Hepatocyte (in vitro differentiated cells): ENCODE measurements at regions not wholly inside any gene's neighbourhood (a gene's known extent, or its start where the extent isn't known, plus 50 kb on each side); places are given as distances from the start of the nearest gene placed in this dataset.

Experiments
- DNase-seq: peaks from one replicate; pipeline ENCODE4 v3.0.0-alpha.2; 2016; ENCODE audit warnings: low spot score
- H2AFZ ChIP-seq: fragments of 200-600 bp; sonication (generic); 2 replicates; pipeline ENCODE4 v1.6.0; 2016; ENCODE audit warnings: antibody characterized with exemption, mild to moderate bottlenecking
- H3K27ac ChIP-seq: fragments of 200-600 bp; sonication (generic); 2 replicates; pipeline ENCODE4 v1.5.1; 2016; ENCODE audit warnings: mild to moderate bottlenecking
- H3K27me3 ChIP-seq: fragments of 200-600 bp; sonication (generic); 2 replicates; pipeline ENCODE4 v1.6.1; 2016
- H3K36me3 ChIP-seq: fragments of 200-600 bp; sonication (generic); replicated peaks from 2 replicates; pipeline ENCODE4 v1.5.1; 2016; ENCODE audit warnings: low read depth; ENCODE audit not compliant: insufficient read depth
- H3K4me1 ChIP-seq: fragments of 200-600 bp; sonication (generic); 2 replicates; pipeline ENCODE4 v1.5.1; 2016; ENCODE audit warnings: mild to moderate bottlenecking, moderate library complexity; ENCODE audit not compliant: insufficient read depth
- H3K4me2 ChIP-seq: fragments of 200-600 bp; sonication (generic); 2 replicates; pipeline ENCODE4 v1.6.0; 2016
- H3K4me3 ChIP-seq: fragments of 200-600 bp; sonication (generic); 2 replicates; pipeline ENCODE4 v1.5.1; 2016; ENCODE audit warnings: mild to moderate bottlenecking
- H3K79me2 ChIP-seq: fragments of 200-600 bp; sonication (generic); 2 replicates; pipeline ENCODE4 v1.6.0; 2017; ENCODE audit warnings: mild to moderate bottlenecking
- H3K9me2 ChIP-seq: fragments of 200-600 bp; sonication (generic); replicated peaks from 2 replicates; pipeline ENCODE4 v1.6.0; 2017; ENCODE audit warnings: mild to moderate bottlenecking; ENCODE audit not compliant: insufficient read depth
- H3K9me3 ChIP-seq: fragments of 200-600 bp; sonication (generic); 2 replicates; pipeline ENCODE4 v1.5.1; 2016; ENCODE audit warnings: low read depth, mild to moderate bottlenecking
- H4K20me1 ChIP-seq: fragments of 200-600 bp; sonication (generic); 2 replicates; pipeline ENCODE4 v1.6.0; 2016; ENCODE audit warnings: mild to moderate bottlenecking; ENCODE audit not compliant: insufficient read depth, poor library complexity, severe bottlenecking
- CTCF ChIP-seq: fragments of 200-600 bp; sonication (generic); IDR thresholded peaks from 2 replicates; pipeline ENCODE4 v1.5.1; 2016; ENCODE audit warnings: antibody characterized with exemption, mild to moderate bottlenecking; ENCODE audit not compliant: poor library complexity
- EZH2 ChIP-seq: fragments of 200-600 bp; sonication (generic); IDR thresholded peaks from 2 replicates; pipeline ENCODE4 v1.6.1; 2016; ENCODE audit warnings: antibody characterized with exemption, mild to moderate bottlenecking, borderline replicate concordance
- EZH2phosphoT487 ChIP-seq: fragments of 200-600 bp; sonication (generic); IDR thresholded peaks from one replicate; pipeline ENCODE4 v1.6.1; 2018; ENCODE audit warnings: antibody characterized with exemption, mild to moderate bottlenecking, low read depth, moderate library complexity; ENCODE audit not compliant: unreplicated experiment, severe bottlenecking
- WGBS: methylation state at CpG from one replicate; pipeline ENCODE4 v1.1.6; 2016; ENCODE audit warnings: low lambda C conversion rate; ENCODE audit errors: missing lambda C conversion rate; 5-methylcytosine and 5-hydroxymethylcytosine counted together

- TF ChIP-seq EZH2 (no peak), CTCF (no peak), EZH2phosphoT487 (no peak)
- no peaks in the 10 kb centered on the region for H3K27me3 ChIP-seq
- H3K4me3 ChIP-seq, result no peak overlapping the region
- no peak overlapping the region for H2AFZ ChIP-seq
- no peak overlapping the region for H3K27ac ChIP-seq
- WGBS, result 100% methylated on average over 1 of the region's 1 CpG
- DNase-seq, result no peak
- no peaks in the 10 kb centered on the region for H4K20me1 ChIP-seq
- no peaks in the 10 kb centered on the region for H3K79me2 ChIP-seq
- H3K9me3 ChIP-seq, result peaks cover 3% of the 10 kb centered on the region
- no peak overlapping the region for H3K4me2 ChIP-seq
- H3K36me3 ChIP-seq, result no peaks in the 10 kb centered on the region
- H3K4me1 ChIP-seq, result no peaks in the 10 kb centered on the region
- no peaks in the 10 kb centered on the region for H3K9me2 ChIP-seq
Measured at GRCh38 chr2:123359636-123360035, 665.5 kb upstream of the CNTNAP5 start.

GRCh38 chr2:123362671-123363440, 662.2 kb upstream of the CNTNAP5 start:
- no peak overlapping the region for H3K4me3 ChIP-seq
- H3K27ac ChIP-seq, result no peak overlapping the region
- H4K20me1 ChIP-seq, result no peaks in the 10 kb centered on the region
- H3K9me2 ChIP-seq, result no peaks in the 10 kb centered on the region
- H3K4me1 ChIP-seq, result no peaks in the 10 kb centered on the region
- H2AFZ ChIP-seq, result no peak overlapping the region
- no peaks in the 10 kb centered on the region for H3K36me3 ChIP-seq
- H3K79me2 ChIP-seq, result no peaks in the 10 kb centered on the region
- no peak overlapping the region for H3K4me2 ChIP-seq
- no peak for TF ChIP-seq EZH2phosphoT487
- TF ChIP-seq CTCF, result no peak
- TF ChIP-seq EZH2, result no peak
- no peak for DNase-seq
- H3K9me3 ChIP-seq, result peaks cover 3% of the 10 kb centered on the region
- WGBS, result 81% methylated on average over 8 of the region's 8 CpGs
- no peaks in the 10 kb centered on the region for H3K27me3 ChIP-seq

GRCh38 chr2:123363826-123364225, 661.3 kb upstream of the CNTNAP5 start:
- H3K9me3 ChIP-seq, result peaks cover 3% of the 10 kb centered on the region
- no peaks in the 10 kb centered on the region for H3K27me3 ChIP-seq
- 77% methylated on average over 2 of the region's 2 CpGs for WGBS
- no peak overlapping the region for H3K4me2 ChIP-seq
- H3K36me3 ChIP-seq, result no peaks in the 10 kb centered on the region
- H3K79me2 ChIP-seq, result no peaks in the 10 kb centered on the region
- no peaks in the 10 kb centered on the region for H4K20me1 ChIP-seq
- H2AFZ ChIP-seq, result no peak overlapping the region
- H3K4me3 ChIP-seq, result no peak overlapping the region
- TF ChIP-seq EZH2 (no peak), EZH2phosphoT487 (no peak), CTCF (no peak)
- no peak for DNase-seq
- H3K4me1 ChIP-seq, result no peaks in the 10 kb centered on the region
- H3K9me2 ChIP-seq, result no peaks in the 10 kb centered on the region
- no peak overlapping the region for H3K27ac ChIP-seq
